CD4-positive, alpha-beta T cell (primary cell): ENCODE measurements at regions not wholly inside any gene's neighbourhood (a gene's known extent, or its start where the extent isn't known, plus 50 kb on each side); places are given as distances from the start of the nearest gene placed in this dataset.

Experiments
- ATAC-seq: fragments of 200-7000 bp; cut with Tn5 transposase; one replicate; pipeline ENCODE4 v1.10.0; 2022; ENCODE audit warnings: mild to moderate bottlenecking; ENCODE audit not compliant: poor library complexity
- CTCF ChIA-PET: fragments of 350-600 bp; sonication (Branson Sonifier 250); formaldehyde crosslinking; loops from one replicate; lab custom pipeline; 2021; ENCODE audit warnings: antibody characterized with exemption, inconsistent platforms; lab: Charles Lee
- POLR2A ChIA-PET: fragments of 350-600 bp; sonication (Branson Sonifier 250); formaldehyde crosslinking; loops from one replicate; lab custom pipeline; 2021; ENCODE audit warnings: antibody characterized with exemption, inconsistent platforms; lab: Charles Lee
- DNase-seq, 14 experiments: peaks; one replicate each; pipeline ENCODE4 v3.0.0-alpha.2; 2013 to 2020; ENCODE audit warnings: mixed read lengths in 2 of 14
- H3K27ac ChIP-seq, 2 donors: one replicate each; pipeline versions ENCODE4 v1.5.1 to v1.7.0; 2013; ENCODE audit warnings: low read length in 2 of 2, low read depth in 1 of 2, mild to moderate bottlenecking in 1 of 2
- H3K27me3 ChIP-seq, 2 experiments: 1 replicate in 1 of 2; 2 replicates in 1 of 2; pipeline versions ENCODE4 v1.6.1 to v1.7.0; 2013; ENCODE audit warnings: low read length in 2 of 2, control low read depth in 1 of 2, mild to moderate bottlenecking in 1 of 2, moderate library complexity in 1 of 2; ENCODE audit not compliant: insufficient read depth in 2 of 2, control insufficient read depth in 1 of 2
- H3K36me3 ChIP-seq: one replicate; pipeline ENCODE4 v1.6.1; 2013; ENCODE audit warnings: low read length, control low read depth; ENCODE audit not compliant: insufficient read depth
- H3K4me1 ChIP-seq: one replicate; pipeline ENCODE4 v1.6.1; 2013; ENCODE audit warnings: low read length, control low read depth; ENCODE audit not compliant: insufficient read depth
- H3K4me3 ChIP-seq: one replicate; pipeline ENCODE4 v1.5.1; 2013; ENCODE audit warnings: mild to moderate bottlenecking, low read length, moderate library complexity
- H3K9me3 ChIP-seq, 2 experiments: 1 replicate in 1 of 2; 2 replicates in 1 of 2; pipeline versions ENCODE4 v1.6.1 to v1.7.0; 2013; ENCODE audit warnings: low read length in 2 of 2, mild to moderate bottlenecking in 2 of 2, control low read depth in 1 of 2, moderate library complexity in 1 of 2; ENCODE audit not compliant: control insufficient read depth in 1 of 2, insufficient read depth in 1 of 2
- H3K27ac Mint-ChIP-seq: one replicate; pipeline ENCODE4 v1.8.0; 2020; ENCODE audit warnings: mixed read lengths
- H3K27me3 Mint-ChIP-seq: one replicate; pipeline ENCODE4 v1.8.0; 2021; ENCODE audit warnings: mixed read lengths
- H3K36me3 Mint-ChIP-seq: one replicate; pipeline ENCODE4 v1.8.0; 2021; ENCODE audit warnings: low read depth, mixed read lengths
- H3K4me1 Mint-ChIP-seq: one replicate; pipeline ENCODE4 v1.8.0; 2021; ENCODE audit warnings: low read depth, mixed read lengths
- H3K4me3 Mint-ChIP-seq: one replicate; pipeline ENCODE4 v1.8.0; 2020; ENCODE audit warnings: mild to moderate bottlenecking, mixed read lengths
- H3K9me3 Mint-ChIP-seq: one replicate; pipeline ENCODE4 v1.8.0; 2020; ENCODE audit warnings: mixed read lengths
- intact Hi-C, 2 experiments: fragments of 100-400 bp; cut with DNase I in 1 of 2; cut with micrococcal nuclease in 1 of 2; formaldehyde crosslinking; loops; one replicate each; pipeline versions ENCODE4 v1.15.1 to v1.9.0; 2023 to 2025; cut with DNase I, micrococcal nuclease
- TF ChIP-seq, protein P1 (sequence below): fragments of 200-600 bp; IDR thresholded peaks from one replicate; pipeline ENCODE4 v1.8.0; 2022; ENCODE audit warnings: antibody characterized with exemption, mild to moderate bottlenecking

DNA sequence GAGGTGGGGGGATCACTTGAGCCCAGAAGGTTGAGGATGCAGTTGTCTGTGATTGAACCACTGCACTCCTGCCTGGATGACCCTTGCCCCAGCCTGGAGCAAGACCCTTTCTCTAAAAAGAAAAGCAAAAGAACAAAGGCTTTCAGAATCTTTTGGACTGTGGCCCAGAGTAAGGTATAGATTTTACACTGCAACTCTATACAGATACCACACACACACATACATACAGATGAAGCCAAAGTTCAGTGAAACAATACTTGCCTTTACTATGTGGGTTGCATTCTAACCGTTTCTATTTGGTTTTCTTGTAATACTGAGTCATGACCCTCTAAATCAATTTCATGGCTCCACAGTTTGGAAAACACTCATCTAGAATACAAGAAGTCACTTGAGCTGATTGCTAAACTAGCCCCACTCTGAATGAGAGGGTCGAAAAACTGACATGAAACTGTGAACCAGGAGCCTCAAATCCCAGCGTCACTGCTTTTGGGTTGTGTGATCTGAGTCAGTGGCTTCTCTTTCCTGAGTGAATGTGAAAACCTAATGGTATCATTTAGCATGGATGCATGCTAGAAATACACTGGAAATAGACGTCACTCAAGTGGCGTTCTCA, 756.1 kb downstream of the UQCRFS1 start:
- POLR2A ChIA-PET, result no interaction called here
- TF ChIP-seq, protein P1, sequence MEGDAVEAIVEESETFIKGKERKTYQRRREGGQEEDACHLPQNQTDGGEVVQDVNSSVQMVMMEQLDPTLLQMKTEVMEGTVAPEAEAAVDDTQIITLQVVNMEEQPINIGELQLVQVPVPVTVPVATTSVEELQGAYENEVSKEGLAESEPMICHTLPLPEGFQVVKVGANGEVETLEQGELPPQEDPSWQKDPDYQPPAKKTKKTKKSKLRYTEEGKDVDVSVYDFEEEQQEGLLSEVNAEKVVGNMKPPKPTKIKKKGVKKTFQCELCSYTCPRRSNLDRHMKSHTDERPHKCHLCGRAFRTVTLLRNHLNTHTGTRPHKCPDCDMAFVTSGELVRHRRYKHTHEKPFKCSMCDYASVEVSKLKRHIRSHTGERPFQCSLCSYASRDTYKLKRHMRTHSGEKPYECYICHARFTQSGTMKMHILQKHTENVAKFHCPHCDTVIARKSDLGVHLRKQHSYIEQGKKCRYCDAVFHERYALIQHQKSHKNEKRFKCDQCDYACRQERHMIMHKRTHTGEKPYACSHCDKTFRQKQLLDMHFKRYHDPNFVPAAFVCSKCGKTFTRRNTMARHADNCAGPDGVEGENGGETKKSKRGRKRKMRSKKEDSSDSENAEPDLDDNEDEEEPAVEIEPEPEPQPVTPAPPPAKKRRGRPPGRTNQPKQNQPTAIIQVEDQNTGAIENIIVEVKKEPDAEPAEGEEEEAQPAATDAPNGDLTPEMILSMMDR, result no peak
- CTCF ChIA-PET, result no interaction called here

DNA sequence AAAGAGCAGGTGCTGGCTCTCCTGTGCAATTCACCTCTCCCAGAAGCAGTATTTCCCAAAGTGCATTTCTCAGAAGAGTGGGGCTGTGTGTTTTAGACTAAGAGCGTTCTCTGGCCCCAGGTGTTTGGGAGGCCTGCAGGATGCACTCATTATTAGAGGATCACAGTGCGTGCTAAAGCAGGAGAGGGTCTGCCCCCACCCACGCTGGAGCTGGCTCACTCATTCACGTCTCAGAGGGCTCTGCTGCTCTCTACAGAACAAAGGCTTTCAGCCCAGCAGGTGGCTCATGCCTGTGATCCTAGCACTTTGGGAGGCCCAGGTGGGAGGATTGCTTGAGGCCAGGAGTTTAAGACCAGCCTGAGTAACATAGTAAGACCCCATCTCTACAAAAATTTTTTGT, 756.7 kb downstream of the UQCRFS1 start:
- H3K36me3 Mint-ChIP-seq, result no peaks in the 10 kb centered on the region

More for the DNA sequence above, 756.1 kb downstream of the UQCRFS1 start:
- Histone ChIP-seq H3K4me3 (no peak overlapping the region), H3K36me3 (no peaks in the 10 kb centered on the region), H3K9me3 (no peaks in the 10 kb centered on the region), H3K27ac (no peak overlapping the region), H3K27me3 (no peaks in the 10 kb centered on the region), H3K4me1 (no peaks in the 10 kb centered on the region)
- intact Hi-C loops, result no loop called here
- Mint-ChIP-seq H3K36me3 (no peaks in the 10 kb centered on the region), H3K4me1 (no peaks in the 10 kb centered on the region), H3K4me3 (no peak overlapping the region), H3K9me3 (no peaks in the 10 kb centered on the region), H3K27me3 (no peaks in the 10 kb centered on the region), H3K27ac (no peak overlapping the region)
- DNase-seq, result no peak
- no peak for ATAC-seq

DNA sequence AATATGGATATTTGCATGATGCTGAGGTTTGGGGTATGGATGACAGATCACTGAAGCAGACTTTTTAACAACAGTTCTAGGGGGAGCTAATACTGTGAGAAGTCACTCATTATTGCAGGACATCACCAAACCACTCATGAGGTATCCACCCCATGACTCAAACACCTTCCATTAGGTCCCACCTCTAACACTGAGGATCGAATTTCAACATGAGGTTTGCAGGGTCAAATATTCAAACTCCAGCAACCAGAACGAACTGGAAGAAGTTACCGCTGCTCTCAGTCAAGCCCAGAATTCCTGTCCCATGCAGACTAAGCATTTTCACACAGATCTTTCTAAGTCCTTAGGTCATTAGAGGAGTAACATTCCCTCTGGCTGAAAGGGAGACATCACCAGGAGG, 758.9 kb downstream of the UQCRFS1 start:
- TF ChIP-seq, protein P1, result no peak
- no peaks in the 10 kb centered on the region for H3K36me3 ChIP-seq
- H3K9me3 ChIP-seq, result no peaks in the 10 kb centered on the region
- H3K9me3 Mint-ChIP-seq, result no peaks in the 10 kb centered on the region
- H3K27ac Mint-ChIP-seq, result no peak overlapping the region
- no peaks in the 10 kb centered on the region for H3K4me1 ChIP-seq
- DNase-seq (no peak), ATAC-seq (no peak)
- ChIA-PET CTCF (no interaction called here), POLR2A (no interaction called here)
- no peaks in the 10 kb centered on the region for H3K27me3 Mint-ChIP-seq
- no peaks in the 10 kb centered on the region for H3K27me3 ChIP-seq
- H3K36me3 Mint-ChIP-seq, result no peaks in the 10 kb centered on the region
- intact Hi-C loops, result no loop called here
- no peak overlapping the region for H3K4me3 ChIP-seq
- no peak overlapping the region for H3K4me3 Mint-ChIP-seq
- no peaks in the 10 kb centered on the region for H3K4me1 Mint-ChIP-seq
- no peak overlapping the region for H3K27ac ChIP-seq

More for the DNA sequence above, 756.7 kb downstream of the UQCRFS1 start:
- no peak overlapping the region for H3K4me3 Mint-ChIP-seq
- Histone ChIP-seq H3K27me3 (no peaks in the 10 kb centered on the region), H3K9me3 (no peaks in the 10 kb centered on the region), H3K4me1 (no peaks in the 10 kb centered on the region), H3K27ac (no peak overlapping the region), H3K4me3 (no peak overlapping the region), H3K36me3 (no peaks in the 10 kb centered on the region)
- ATAC-seq, result no peak
- H3K9me3 Mint-ChIP-seq, result no peaks in the 10 kb centered on the region
- H3K27ac Mint-ChIP-seq, result no peak overlapping the region
- intact Hi-C loops, result no loop called here
- H3K4me1 Mint-ChIP-seq, result no peaks in the 10 kb centered on the region
- TF ChIP-seq, protein P1, result no peak
- ChIA-PET CTCF (no interaction called here), POLR2A (no interaction called here)
- no peak for DNase-seq
- H3K27me3 Mint-ChIP-seq, result no peaks in the 10 kb centered on the region
